GM18502 (cell line): ENCODE measurements at regions not wholly inside any gene's neighbourhood (a gene's known extent, or its start where the extent isn't known, plus 50 kb on each side); places are given as distances from the start of the nearest gene placed in this dataset.
"Not testable (repeated sequence)": the region's sequence is repeated elsewhere in the genome, so short reads cannot be mapped to it uniquely, and the experiment has no call there.

ENCODE experiments used
- ATAC-seq: cut with Tn5 transposase; IDR thresholded peaks from one replicate; pipeline ENCODE4 v1.9.1; 2021; ENCODE audit warnings: mild to moderate bottlenecking; ENCODE audit not compliant: unreplicated experiment, poor library complexity

DNA sequence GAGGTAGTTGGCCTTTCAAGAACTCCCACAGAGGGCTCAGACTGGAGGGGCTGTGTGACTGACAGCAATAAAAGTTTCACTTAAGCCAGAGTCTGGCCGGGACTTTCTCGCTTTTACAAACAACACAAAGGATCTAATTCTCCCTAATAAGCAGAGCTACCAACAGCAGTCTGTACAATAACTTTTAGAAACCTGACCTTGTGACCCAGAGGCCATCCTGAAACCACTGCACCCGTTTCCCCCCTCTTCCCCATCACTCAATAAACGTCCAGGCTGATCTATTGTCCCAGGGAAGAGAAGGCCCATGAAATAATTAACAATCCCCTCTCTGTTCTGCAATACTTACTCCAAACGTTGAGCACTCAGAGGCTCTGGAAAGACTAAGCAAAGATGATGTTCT is 442.4 kb downstream of the ZIC3 start:
- no peak for ATAC-seq

DNA sequence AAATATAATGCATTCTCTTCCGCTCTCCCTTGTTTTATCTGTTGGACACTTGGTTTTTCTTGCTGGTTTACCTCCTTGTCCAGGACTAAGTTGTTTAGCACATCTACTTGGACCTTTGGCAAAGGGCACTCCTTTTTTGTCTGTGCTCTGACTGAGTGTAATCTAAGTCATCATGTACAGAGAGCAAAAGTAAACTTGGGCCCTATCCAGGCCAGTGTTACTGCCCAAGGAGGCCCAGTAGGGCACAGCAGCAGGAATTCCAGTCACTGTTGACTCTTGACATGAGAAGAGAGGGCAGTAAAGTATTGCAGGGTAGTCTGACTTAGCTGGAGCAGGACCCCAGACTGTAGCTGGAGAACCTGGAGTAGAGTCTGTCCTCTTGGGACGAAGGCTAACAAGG is 445.5 kb downstream of the ZIC3 start:
- no peak for ATAC-seq

DNA sequence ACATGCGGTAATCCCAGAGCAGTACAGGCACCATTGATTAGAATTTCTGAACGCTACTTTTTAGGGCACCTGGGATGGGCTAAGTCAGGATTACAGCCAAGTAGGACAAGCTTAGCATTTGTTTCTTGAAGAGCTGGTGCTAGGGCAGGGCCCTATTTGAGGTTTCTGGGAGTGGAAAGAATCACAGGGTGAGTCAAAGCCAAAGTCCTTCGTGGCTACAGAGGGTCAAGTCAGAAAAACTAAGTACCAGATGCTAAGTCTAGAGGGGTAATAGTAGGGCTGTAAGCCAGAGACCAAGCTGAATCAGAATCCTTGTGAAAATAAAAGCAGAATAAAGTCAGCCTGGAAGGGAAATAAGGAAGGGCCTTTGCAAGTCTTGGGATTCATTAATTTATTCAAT is 448.6 kb downstream of the ZIC3 start:
- no peak for ATAC-seq

DNA sequence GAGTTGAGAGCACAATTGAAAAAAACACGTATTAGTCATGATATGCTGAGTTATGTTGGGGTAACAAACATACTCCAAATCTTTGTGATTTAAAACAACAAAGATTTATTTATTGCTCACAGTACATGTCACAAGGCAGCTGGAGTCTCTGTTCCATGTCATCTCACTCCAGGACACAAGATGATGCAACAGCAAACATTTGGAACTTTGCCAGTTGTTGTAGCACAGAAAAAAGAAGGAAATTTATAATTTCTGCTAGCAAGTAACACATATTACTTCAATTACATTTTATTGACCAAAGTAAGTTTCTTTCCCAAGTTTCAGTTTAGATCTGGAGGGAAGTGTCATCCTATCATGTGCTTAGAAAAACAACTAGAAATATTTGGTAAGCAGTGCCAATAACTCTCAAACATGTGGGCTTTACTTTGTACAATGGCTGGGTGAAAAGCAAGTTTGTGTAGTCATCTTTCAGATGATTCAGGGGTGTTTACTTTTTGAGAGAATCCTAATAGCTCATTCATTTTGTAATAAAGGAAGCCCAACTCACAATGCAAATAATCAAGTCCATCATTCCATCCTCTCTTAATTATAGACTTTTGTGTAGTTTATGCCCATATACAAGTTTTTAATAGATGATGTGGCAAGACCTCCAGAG is 452.3 kb downstream of the ZIC3 start:
- no peak for ATAC-seq

DNA sequence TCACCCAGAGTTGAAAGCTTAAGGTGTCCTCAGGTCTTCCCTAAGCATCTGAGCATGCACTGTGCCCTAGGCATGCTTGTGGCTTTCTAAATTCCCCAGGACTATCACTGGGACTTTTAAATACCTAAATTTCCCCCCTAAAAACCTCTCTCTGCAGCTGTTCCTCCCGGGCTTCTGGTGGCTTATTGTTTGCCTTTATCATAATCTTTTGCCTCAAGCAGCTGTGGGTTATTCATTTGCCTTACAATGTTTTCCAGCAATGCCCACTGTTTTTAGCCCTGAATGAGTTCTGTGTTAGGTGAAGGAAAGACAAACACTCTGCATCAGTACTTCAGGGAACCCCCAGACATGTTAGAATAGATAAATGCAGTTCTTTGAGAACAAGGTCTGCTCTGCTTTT is 455.0 kb downstream of the ZIC3 start:
- ATAC-seq, result no peak

DNA sequence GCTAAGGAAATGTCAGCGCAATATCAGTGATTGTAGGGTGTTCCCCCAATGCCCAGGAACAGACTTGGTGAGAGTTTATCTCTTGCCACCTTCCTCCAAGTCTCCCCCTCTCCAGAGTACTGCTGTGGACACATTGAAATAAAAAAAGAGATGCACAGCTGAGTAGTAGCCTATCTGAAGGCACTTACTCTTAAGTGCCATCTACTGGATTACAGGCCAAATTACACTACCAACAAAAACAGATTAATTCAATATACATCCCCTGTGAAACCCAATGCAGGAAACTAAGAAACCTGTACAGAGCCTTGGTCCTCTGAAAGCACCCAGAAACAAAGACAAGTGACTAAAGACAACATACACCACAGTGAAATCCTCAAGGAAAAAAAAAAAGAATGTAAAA is 460.3 kb downstream of the ZIC3 start:
- peak; percentile 86 for ATAC-seq

DNA sequence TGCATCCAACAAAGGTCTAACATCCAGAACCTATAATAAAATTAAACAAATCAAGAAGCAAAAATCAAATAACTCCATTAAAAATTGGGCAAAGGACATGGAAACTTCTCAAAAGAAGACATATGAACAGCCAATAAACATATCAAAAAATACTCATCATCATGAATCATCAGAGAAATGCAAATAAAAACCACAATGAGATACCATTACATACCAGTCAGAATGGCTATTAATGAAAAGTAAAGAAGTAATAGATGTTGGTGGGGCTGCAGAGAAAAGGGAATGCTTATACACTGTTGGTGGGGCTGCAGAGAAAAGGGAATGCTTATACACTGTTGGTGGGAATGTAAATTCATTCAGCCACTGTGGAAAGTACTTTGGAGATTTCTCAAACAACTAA is 465.8 kb downstream of the ZIC3 start:
- no peak for ATAC-seq

DNA sequence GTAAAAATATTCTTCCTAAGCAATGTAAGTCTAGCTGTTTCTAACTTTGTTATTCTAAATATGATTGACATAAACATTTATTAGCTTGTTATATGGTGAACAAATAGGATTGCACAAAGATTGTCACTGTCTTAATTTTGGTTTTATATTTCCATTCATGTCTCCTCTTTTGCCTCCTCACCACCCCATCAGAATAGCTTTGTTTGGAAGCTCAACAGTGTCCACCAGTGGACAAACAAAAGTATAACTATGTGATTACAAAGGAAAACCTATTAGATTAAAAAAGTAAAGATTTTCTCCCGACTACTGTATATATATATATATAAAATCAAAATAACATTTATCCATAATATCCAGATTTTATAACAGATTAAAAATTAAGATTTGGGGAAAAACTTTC is 468.2 kb downstream of the ZIC3 start:
- no peak for ATAC-seq

DNA sequence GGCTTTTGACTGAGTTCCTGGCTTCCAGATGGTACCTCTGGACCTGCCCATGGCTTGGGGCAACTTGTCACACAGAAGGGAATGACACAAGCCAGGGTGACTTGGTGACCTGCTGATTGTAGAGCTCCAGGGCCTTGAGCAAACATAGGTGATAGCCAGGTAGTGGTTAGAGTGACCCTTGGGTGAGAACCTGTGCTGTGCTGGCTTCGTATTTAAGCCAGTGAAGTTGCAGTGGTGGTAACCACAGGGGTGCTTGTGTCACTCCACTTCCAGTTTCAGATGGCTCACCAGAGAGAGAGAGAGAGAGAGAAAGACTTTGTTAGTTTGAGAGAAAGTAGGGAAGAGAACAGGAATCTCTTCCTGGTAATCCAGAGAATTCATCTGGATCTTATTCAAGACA is 471.6 kb downstream of the ZIC3 start:
- ATAC-seq, result no peak

DNA sequence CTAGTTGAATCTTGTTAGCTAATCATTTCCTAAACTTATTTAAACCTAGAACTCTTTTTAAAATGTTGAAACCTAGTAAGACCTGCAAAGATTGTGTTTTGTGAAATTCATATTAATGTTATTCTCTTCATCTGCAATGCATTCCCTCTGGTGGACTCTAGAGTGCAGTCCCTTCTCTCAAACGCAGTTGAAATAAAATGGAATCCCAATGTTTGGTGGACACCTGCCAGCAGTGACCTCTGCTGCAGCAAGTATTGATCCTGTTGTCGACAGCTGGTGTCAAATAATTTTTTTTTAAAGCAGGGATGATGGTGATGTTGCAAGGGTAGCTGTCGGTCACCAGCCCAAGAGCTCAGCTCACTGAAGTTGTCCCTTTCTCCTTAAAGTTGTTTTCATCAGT is 492.0 kb downstream of the ZIC3 start:
- no peak for ATAC-seq

DNA sequence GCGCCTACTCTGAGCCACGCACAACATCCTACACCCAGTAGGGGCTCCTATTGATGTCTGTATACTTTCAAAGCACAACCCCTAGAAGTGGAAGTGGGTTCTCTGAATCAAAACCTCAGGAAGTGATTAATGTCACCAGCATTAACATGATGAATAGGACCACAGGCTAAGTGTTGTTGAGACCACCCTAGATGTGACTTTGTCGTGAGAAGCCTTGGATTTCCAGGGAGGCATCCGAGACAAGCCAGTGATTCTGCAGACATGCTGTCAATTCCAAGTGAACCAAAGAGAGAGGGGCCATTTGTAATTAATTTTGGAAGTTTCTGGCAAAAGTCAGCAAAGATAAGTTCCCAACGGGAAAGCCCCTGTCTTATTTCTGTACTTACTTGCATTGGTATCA is 493.0 kb downstream of the ZIC3 start:
- ATAC-seq, result no peak

DNA sequence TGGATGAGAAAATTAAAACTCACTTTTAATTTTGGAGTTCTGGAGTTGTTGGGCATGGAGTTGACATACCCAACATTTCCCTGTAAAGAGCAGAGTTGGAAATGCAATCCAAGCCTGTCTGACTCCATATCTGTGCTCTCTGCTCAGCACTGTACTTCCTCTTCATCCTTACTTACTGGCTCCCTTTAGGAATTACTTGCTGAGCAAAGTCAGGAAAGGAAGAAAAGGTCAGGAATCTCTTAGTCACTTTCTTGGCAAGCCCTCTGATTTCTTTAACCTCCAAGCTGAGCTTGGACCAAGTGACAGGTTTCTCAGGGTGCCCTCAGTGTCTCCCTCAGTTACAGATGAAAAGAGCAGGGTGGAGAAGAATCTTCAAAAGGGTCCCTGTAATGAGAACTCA is 501.5 kb downstream of the ZIC3 start:
- no peak for ATAC-seq

DNA sequence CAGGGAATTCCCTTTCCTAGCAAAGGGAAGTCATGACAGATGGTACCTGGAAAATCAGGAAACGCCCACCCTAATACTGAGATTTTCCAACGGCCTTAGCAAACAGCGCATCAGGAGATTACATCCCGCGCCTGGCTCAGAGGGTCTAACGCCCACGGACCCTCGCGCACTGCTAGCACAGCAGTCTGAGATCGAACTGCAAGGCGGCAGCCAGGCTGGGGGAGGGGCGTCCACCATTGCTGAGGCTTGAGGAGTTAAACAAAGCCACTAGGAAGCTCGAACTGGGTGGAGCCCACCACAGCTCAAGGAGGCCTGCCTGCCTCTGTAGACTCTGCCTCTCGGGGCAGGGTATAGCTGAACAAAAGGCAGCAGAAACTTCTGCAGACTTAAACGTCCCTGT is 507.7 kb downstream of the ZIC3 start:
- ATAC-seq, result no peak

DNA sequence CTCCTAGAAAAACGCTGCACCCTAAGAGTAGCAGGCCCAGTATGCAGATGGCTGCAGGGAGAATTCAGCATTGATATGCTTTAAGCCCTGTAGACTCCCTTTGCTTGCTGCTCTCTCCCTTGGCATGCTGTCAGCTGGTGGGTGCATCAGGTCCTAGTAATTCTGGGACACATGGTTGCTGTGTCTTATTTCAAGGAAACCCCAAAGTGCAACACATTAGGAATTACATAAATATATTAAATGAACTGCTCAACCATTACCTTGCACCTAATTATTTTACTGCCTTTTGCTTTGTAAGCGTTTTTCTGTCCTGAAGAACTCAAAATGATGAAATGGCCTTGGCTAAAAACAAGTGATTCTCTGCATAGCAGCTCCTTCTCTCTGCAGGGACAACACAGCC is 516.3 kb downstream of the ZIC3 start:
- no peak for ATAC-seq

DNA sequence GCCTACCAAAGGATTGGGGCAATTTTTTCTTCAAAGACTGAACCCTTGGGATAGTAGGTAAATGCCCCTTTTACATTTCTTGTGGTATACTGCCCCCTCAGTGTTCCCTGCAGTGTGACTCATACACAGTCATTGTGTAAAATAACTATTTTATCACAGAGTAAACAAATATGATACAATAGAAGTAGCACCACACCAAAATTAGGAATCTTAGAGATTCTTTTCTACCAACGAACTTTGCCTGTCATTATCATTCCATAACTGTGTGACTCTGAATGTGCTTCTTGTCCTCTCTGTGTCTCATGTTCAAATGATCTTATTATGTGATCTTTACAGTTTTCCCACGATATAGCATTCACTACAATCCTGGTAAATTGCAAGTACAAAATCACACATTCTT is 517.0 kb downstream of the ZIC3 start:
- ATAC-seq, result no peak

DNA sequence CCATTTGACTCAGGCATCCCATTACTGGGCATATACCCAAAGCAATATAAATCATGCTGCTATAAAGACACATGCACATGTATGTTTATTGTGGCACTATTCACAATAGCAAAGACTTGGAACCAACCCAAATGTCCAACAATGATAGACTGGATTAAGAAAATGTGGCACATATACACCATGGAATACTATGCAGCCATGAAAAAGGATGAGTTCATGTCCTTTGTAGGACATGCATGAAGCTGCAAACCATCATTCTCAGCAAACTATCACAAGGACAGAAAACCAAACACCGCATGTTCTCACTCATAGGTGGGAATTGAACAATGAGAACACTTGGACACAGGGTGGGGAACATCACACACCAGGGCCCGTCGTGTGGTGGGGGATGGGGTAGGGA is 545.0 kb downstream of the ZIC3 start:
- ATAC-seq, result not testable (repeated sequence)

DNA sequence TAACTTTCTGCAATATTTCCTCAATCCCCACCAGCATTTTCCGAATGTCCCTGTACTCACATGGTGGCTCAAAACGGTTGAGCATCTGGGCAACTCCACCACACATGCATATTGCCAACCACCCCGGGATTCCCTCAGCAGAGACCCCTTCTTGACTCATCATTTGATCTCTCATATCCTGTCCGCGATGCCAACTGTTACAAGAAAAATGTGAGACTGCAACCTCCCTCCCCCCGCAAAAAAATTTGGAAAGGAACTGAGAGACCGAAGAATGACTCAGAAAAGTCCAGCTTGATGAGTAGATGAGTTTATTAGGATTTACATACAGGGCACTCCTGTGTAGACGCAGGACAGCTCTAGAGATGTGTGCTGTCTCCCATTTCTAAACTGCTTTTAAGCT is 561.4 kb downstream of the ZIC3 start:
- ATAC-seq, result no peak

DNA sequence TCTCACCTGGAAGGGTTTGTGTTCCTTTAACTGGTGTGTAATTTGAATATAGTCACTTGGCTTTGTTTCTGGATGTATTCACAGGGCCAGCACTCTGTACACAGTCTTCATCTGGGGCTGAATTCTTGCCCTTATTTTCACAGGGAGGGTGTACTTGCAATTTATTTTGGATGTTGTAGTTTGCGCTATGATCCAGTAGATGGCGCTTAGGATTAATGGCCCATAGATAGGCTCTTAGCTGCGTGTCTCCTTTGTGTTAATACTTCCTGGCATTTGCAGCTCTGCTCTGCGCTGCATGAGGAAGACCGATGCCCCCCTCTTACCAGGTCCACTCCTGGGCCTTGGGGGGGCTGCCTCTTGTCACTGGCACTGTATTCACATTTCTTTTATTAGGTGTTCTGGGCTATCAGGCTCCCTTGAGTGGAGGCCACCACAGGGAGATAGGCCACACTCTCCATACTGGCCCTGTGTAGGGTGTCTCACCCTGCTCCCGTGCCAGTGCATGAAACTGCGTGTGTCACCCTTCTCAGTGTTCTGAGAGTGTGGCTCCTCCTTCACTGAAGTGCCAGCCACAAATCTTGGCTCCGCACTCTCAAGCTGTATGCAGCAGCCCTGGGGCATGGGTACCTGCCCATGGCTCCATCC is 562.2 kb downstream of the ZIC3 start:
- peak; percentile 95 for ATAC-seq

DNA sequence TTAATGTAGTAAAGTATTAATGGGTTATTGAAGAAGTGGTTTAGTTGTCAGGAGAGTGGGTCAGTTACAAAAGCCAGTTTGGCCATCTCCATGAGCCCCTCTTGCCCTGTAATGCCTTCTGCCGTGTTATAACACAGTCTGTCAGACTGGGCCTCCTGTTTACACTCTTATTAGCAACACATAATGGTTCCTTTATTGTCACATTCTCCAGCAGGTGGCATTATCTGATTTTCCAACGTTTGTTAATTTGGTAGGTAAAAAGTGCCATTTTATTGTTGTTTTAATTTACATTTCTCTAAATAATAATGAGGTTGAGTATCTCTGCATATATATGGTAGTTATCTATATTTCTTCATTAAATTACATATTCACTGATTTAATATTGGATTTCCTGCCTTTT is 560.8 kb downstream of the FGF13 start:
- ATAC-seq, result peak; percentile 58

DNA sequence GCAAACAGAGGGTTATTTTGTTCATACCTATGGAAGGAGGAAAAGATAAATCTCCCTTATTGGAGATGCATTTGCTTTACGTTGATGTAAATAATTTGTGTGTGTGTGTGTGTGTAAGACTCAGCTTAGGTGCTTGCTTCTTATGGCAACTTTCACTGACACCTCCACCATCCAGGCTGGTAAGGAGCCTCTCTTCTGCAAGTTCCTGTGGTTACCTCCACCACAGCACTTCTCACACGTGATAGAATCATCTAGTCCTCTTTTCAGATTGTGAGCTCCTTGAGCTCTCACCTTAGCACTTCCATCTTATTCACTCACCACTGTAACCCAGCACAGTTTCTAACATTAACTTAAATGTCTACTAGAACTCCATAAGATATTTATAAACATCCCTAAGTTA is 553.7 kb downstream of the FGF13 start:
- ATAC-seq, result no peak

DNA sequence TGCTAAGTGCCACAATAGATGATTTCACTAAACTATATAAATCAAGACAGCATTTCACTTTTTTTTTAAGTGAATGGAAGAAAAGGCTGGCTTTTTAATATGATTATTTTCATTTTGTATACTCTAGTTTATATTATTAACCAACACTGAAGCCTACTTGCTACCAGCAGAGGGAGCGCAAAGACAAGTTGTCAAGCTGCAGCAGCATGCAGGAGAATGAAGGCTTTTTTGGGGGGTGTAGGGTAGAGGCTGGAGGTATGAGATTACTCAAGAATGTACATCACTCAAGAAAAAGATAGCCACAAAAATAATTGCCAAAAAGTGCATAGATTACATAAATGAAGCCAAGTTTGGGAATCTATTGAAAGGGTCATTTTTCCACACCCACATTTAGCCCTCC is 519.5 kb downstream of the FGF13 start:
- ATAC-seq, result no peak

DNA sequence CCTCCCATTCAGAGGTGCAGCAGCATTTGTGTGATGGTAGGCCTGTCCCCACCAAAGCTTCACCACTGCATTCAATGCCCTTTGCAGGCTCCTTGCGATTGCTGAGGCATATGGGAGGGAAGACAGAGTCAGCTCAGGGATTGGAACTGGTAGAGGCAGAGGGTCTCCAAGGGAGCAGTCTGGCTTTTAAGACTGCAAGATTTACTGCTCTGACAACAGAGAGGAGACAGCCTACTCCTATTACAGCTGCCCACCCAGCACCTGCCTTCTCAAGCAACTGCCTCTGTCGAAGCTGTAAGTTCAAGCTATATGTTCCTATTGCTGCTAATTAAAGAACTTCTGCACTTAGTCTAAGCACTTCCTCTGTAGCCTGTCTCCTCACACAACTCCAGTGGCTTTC is 481.8 kb downstream of the FGF13 start:
- ATAC-seq, result no peak

DNA sequence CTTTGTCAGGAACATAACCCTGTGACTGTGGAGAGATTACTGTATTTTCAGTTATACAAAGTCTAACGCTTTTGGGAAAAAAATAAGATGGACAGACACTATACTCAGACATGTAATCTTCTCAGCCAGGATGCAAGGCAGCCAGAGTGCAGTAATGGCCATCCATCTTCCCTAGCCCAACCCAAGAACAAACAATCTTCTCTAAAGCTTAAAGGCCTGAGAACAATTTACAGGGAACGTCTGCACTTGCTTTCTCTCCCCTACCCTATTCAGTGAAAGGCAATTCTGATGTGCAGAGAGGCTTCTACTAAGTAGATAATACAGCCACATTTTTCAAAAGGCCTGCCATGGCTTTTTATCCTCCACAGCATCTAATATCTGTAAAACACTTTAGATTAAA is 471.3 kb downstream of the FGF13 start:
- ATAC-seq, result no peak
